Lung (tissue), 12 donors: ENCODE measurements at regions not wholly inside any gene's neighbourhood (a gene's known extent, or its start where the extent isn't known, plus 50 kb on each side); places are given as distances from the start of the nearest gene placed in this dataset. TPM values are rescaled to one million over a fixed set of nuclear protein-coding genes. Genes with fewer than 3 reads are reported as not detected.

Experiments
- ATAC-seq: fragments of 200-7000 bp; cut with Tn5 transposase; one replicate; pipeline ENCODE4 v1.9.1; 2020; ENCODE audit warnings: moderate number of reproducible peaks; ENCODE audit not compliant: insufficient read depth, low FRiP score
- DNase-seq, 3 donors: peaks; one replicate each; pipeline ENCODE4 v3.0.0-alpha.2; 2013 to 2017
- H3K27ac ChIP-seq, 2 donors: one replicate each; pipeline ENCODE4 v1.5.1; 2013; ENCODE audit warnings: mild to moderate bottlenecking in 2 of 2, moderate library complexity in 2 of 2, control low read depth in 1 of 2, inconsistent platforms in 1 of 2, low read depth in 1 of 2, low read length in 1 of 2
- H3K27me3 ChIP-seq, 3 donors: one replicate each; pipeline ENCODE4 v1.5.1; 2013; ENCODE audit warnings: low read length in 2 of 3; ENCODE audit not compliant: control insufficient read depth in 3 of 3, insufficient read depth in 3 of 3
- H3K36me3 ChIP-seq, 4 donors: one replicate each; pipeline ENCODE4 v1.5.1; 2013; ENCODE audit warnings: low read length in 4 of 4, mild to moderate bottlenecking in 1 of 4, moderate library complexity in 1 of 4; ENCODE audit not compliant: control insufficient read depth in 4 of 4, insufficient read depth in 4 of 4
- H3K4me1 ChIP-seq, 5 donors: one replicate each; pipeline ENCODE4 v1.5.1; 2013; ENCODE audit warnings: low read length in 5 of 5, mild to moderate bottlenecking in 2 of 5, moderate library complexity in 1 of 5; ENCODE audit not compliant: control insufficient read depth in 5 of 5, insufficient read depth in 5 of 5
- H3K4me3 ChIP-seq: one replicate; pipeline ENCODE4 v1.5.1; 2013; ENCODE audit warnings: mild to moderate bottlenecking, control low read depth, moderate library complexity
- H3K9ac ChIP-seq, 2 donors: one replicate each; pipeline ENCODE4 v1.5.1; 2013; ENCODE audit warnings: low read length in 2 of 2, control low read depth in 1 of 2; ENCODE audit not compliant: insufficient read depth in 1 of 2
- H3K9me3 ChIP-seq, 4 donors: one replicate each; pipeline ENCODE4 v1.5.1; 2013; ENCODE audit warnings: low read length in 3 of 4, mild to moderate bottlenecking in 1 of 4, moderate library complexity in 1 of 4; ENCODE audit not compliant: control insufficient read depth in 4 of 4, insufficient read depth in 3 of 4
- CTCF ChIP-seq: IDR thresholded peaks from 2 replicates; pipeline ENCODE4 v1.5.1; 2012; ENCODE audit warnings: mild to moderate bottlenecking; ENCODE audit errors: control extremely low read depth, extremely low read depth
- WGBS, 2 donors: extraction: QIAGEN DNeasy Blood & Tissue Kit; methylation state at CpG; one replicate each; pipeline ENCODE4 v1.1.7; 2013; 5-methylcytosine and 5-hydroxymethylcytosine counted together
- small RNA-seq: library from RNA; depleted of rRNA; stranded (forward); fragments of <200 nt; gene quantifications from one replicate; pipeline ENCODE3, GENCODE V24; 2014; ENCODE audit warnings: low replicate concordance
- donor health status: control.
- donor health status: control.
- donor health status: Bipolar disorder and iron deficiency.
- donor health status: healthy.
- donor health status: DM: yes; HTN: yes; CAD: no.

DNA sequence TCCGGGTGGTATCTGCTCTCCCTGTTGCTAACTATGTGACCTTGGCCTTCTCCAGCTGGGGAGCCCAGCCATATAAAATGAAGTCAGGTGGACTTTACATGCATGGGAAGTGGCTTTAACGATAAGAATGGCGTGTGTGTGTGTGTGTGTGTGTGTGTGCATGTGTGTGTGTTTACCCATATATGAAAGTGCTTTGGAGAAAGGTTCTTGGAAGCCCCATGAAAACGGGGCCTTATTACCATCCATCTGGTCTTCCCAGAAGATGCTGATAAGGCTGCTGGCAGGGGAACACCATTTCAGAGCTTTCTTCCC, 94.8 kb downstream of the LRRC74A start:
- no peak for TF ChIP-seq CTCF
- WGBS, 2 donors, result 63 to 68% methylated on average over 4 of the region's 4 CpGs
- Histone ChIP-seq H3K4me1 (peaks cover 24 to 87% (median 65%) of the 10 kb centered on the region in 5 donors), H3K27me3 (no peaks in the 10 kb centered on the region), H3K9me3 (no peaks in the 10 kb centered on the region), H3K4me3 (no peak overlapping the region), H3K27ac (peak overlapping the region in 1 of 2 donors; percentile 96), H3K36me3 (no peaks in the 10 kb centered on the region), H3K9ac (no peak overlapping the region)
- no peak for ATAC-seq
- peak in 2 of 3 donors; percentile 44 to 52 for DNase-seq

DNA sequence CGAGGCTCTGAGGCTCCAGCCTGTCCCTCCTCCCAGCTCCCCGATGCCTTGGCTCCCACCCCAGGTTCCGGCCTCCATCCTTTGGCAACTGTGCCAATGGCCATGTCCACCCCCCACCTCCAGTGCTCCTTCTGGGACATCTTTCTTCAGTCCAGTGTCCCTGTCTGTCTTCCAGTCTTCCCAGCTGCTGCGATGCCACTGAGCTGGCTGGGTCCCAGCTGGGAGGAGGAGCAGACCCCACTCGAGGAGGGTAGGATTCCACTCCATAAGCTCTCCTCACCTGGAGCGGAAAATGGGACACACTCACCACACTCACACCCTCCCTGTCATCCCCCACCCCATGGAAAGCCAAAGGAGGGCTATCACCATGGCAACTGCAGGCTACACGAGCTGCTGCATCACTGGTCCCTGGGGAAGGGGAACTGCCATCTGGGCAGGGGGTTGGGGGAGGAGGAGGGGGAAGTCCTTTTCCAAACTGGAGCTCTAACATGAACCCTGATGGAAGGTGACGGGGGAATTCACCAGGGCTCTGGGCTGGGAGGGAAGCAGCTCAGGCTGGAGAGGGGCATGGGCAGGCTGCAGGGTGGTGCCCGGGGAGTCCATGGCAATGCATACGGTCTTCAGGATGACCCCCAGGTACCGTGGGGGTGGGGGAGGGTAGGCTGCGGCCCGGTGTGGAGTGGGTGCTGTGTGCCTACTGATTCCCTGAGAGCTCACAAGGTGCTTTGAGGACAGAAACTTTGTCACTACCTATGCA, 94.3 kb downstream of the LRRC74A start:
- H3K27me3 ChIP-seq, result no peaks in the 10 kb centered on the region
- TF ChIP-seq CTCF, result no peak
- H3K4me1 ChIP-seq, result peaks cover 24 to 87% (median 67%) of the 10 kb centered on the region in 5 donors
- peak overlapping the region; percentile 86 to 96 for H3K27ac ChIP-seq
- DNase-seq (peak; percentile 74 to 82 (median 79)), ATAC-seq (no peak)
- no peaks in the 10 kb centered on the region for H3K36me3 ChIP-seq
- 50 to 59% methylated on average over 13 of the region's 13 CpGs for WGBS, 2 donors
- peak overlapping the region; percentile 45 to 55 for H3K9ac ChIP-seq
- no peaks in the 10 kb centered on the region for H3K9me3 ChIP-seq
- H3K4me3 ChIP-seq, result no peak overlapping the region

GRCh38 chr14:76919431-76920330, 93.5 kb downstream of the LRRC74A start:
- Histone ChIP-seq H3K9me3 (no peaks in the 10 kb centered on the region), H3K27me3 (no peaks in the 10 kb centered on the region), H3K36me3 (no peaks in the 10 kb centered on the region), H3K4me3 (no peak overlapping the region), H3K4me1 (peaks cover 24 to 89% (median 71%) of the 10 kb centered on the region in 5 donors), H3K27ac (peak overlapping the region; percentile 86 to 96), H3K9ac (peak overlapping the region; percentile 55 to 87)
- WGBS, 2 donors, result 14 to 16% methylated on average over 21 of the region's 21 CpGs
- no peak for TF ChIP-seq CTCF
- ATAC-seq (no peak), DNase-seq (peak; percentile 96 to 99 (median 98))

Small RNAs in the stretch of these regions (small RNA-seq; reads per million reads assigned to genes)
- not detected for gene RN7SL356P
